HepG2 (cell line): ENCODE measurements at regions not wholly inside any gene's neighbourhood (a gene's known extent, or its start where the extent isn't known, plus 50 kb on each side); places are given as distances from the start of the nearest gene placed in this dataset.

Source experiments
- ELF4 ChIP-seq: sonication (generic); formaldehyde crosslinking; IDR thresholded peaks from 2 replicates; pipeline ENCODE4 v1.5.0; 2020; ENCODE audit warnings: missing genetic modification reagents, mild to moderate bottlenecking, moderate library complexity, borderline replicate concordance
- NFIC ChIP-seq: IDR thresholded peaks from 2 replicates; pipeline ENCODE4 v1.6.1; 2012; ENCODE audit warnings: mild to moderate bottlenecking, low read length, inconsistent platforms
- ZBTB7A ChIP-seq: sonication (generic); formaldehyde crosslinking; IDR thresholded peaks from 2 replicates; pipeline ENCODE4 v1.8.0; 2022; ENCODE audit warnings: mild to moderate bottlenecking, missing genetic modification reagents
- ZKSCAN1 ChIP-seq: fragments of 150-350 bp; IDR thresholded peaks from 2 replicates; pipeline ENCODE4 v1.6.1; 2014; ENCODE audit warnings: low read length
- ZNF558 ChIP-seq: sonication (generic); formaldehyde crosslinking; IDR thresholded peaks from 2 replicates; pipeline ENCODE4 v1.9.0; 2022; ENCODE audit warnings: mild to moderate bottlenecking, missing genetic modification reagents, borderline replicate concordance
- ZNF790 ChIP-seq: sonication (generic); formaldehyde crosslinking; IDR thresholded peaks from 2 replicates; pipeline ENCODE4 v1.8.0; 2022; ENCODE audit warnings: missing genetic modification reagents, mild to moderate bottlenecking, borderline replicate concordance
- TF ChIP-seq, protein P1 (sequence below): sonication (generic); formaldehyde crosslinking; IDR thresholded peaks from 2 replicates; pipeline ENCODE4 v1.9.0; 2021; ENCODE audit warnings: missing genetic modification reagents, mild to moderate bottlenecking, borderline replicate concordance
- TF ChIP-seq, protein P2 (sequence below): sonication (generic); formaldehyde crosslinking; IDR thresholded peaks from 2 replicates; pipeline ENCODE4 v1.5.0; 2020; ENCODE audit warnings: mild to moderate bottlenecking, missing genetic modification reagents, moderate library complexity
- TF ChIP-seq, protein P3 (sequence below), 2 experiments: fragments of 450-650 bp in 1 of 2; sonication (generic) in 1 of 2; formaldehyde crosslinking; IDR thresholded peaks; 2 replicates each; pipeline versions ENCODE4 v1.5.0 to v1.8.0; 2020 to 2022; ENCODE audit warnings: mild to moderate bottlenecking in 1 of 2, missing genetic modification reagents in 1 of 2

DNA sequence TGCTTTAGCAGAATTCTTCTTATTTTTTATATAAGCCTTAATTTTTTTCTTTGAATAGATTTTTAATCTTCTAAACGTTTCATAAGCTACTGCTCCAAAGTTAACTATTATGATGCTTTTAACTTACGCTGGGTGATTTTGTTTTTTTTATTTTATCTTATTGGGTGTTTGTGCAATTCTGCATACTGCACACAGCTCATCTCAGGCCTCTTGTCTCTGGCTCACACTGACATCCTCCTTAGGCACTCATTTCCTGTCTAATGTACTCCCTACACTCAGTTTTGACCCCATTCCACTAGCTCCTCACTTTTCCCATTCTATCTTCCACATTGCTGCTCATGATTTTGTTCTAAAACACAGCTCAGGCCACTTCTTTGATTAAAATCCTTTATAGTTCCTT lies 111.9 kb upstream of the MAP9 start:
- TF ChIP-seq ZNF558 (CRISPR knock-in tag) (no peak), NFIC (no peak), ZKSCAN1 (no peak), ELF4 (CRISPR knock-in tag) (no peak), ZNF790 (no peak), ZBTB7A (CRISPR knock-in tag) (no peak)
- TF ChIP-seq, protein P1, sequence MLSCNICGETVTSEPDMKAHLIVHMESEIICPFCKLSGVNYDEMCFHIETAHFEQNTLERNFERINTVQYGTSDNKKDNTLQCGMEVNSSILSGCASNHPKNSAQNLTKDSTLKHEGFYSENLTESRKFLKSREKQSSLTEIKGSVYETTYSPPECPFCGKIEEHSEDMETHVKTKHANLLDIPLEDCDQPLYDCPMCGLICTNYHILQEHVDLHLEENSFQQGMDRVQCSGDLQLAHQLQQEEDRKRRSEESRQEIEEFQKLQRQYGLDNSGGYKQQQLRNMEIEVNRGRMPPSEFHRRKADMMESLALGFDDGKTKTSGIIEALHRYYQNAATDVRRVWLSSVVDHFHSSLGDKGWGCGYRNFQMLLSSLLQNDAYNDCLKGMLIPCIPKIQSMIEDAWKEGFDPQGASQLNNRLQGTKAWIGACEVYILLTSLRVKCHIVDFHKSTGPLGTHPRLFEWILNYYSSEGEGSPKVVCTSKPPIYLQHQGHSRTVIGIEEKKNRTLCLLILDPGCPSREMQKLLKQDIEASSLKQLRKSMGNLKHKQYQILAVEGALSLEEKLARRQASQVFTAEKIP, result no peak
- TF ChIP-seq, protein P2, sequence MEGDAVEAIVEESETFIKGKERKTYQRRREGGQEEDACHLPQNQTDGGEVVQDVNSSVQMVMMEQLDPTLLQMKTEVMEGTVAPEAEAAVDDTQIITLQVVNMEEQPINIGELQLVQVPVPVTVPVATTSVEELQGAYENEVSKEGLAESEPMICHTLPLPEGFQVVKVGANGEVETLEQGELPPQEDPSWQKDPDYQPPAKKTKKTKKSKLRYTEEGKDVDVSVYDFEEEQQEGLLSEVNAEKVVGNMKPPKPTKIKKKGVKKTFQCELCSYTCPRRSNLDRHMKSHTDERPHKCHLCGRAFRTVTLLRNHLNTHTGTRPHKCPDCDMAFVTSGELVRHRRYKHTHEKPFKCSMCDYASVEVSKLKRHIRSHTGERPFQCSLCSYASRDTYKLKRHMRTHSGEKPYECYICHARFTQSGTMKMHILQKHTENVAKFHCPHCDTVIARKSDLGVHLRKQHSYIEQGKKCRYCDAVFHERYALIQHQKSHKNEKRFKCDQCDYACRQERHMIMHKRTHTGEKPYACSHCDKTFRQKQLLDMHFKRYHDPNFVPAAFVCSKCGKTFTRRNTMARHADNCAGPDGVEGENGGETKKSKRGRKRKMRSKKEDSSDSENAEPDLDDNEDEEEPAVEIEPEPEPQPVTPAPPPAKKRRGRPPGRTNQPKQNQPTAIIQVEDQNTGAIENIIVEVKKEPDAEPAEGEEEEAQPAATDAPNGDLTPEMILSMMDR, result no peak
- TF ChIP-seq, protein P3, sequence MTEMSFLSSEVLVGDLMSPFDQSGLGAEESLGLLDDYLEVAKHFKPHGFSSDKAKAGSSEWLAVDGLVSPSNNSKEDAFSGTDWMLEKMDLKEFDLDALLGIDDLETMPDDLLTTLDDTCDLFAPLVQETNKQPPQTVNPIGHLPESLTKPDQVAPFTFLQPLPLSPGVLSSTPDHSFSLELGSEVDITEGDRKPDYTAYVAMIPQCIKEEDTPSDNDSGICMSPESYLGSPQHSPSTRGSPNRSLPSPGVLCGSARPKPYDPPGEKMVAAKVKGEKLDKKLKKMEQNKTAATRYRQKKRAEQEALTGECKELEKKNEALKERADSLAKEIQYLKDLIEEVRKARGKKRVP (CRISPR knock-in tag; IDR thresholded peaks at IDR 0.05), result no peak
